Tibial nerve (tissue), 4 donors: ENCODE measurements at regions not wholly inside any gene's neighbourhood (a gene's known extent, or its start where the extent isn't known, plus 50 kb on each side); places are given as distances from the start of the nearest gene placed in this dataset.

Experiments used
- CTCF ChIP-seq, 5 experiments: fragments of 200-600 bp in 3 of 5; fragments of 450-650 bp in 2 of 5; sonication (generic) in 3 of 5; IDR thresholded peaks; one replicate each; pipeline ENCODE4 v1.5.1; 2016 to 2019; ENCODE audit warnings: antibody characterized with exemption in 5 of 5, mild to moderate bottlenecking in 3 of 5, moderate library complexity in 2 of 5
- EP300 ChIP-seq, 2 donors: sonication (generic); formaldehyde crosslinking; IDR thresholded peaks; one replicate each; pipeline ENCODE4 v1.6.1; 2017; ENCODE audit warnings: antibody characterized with exemption in 2 of 2, mild to moderate bottlenecking in 1 of 2
- POLR2A ChIP-seq, 2 donors: fragments of 450-650 bp; IDR thresholded peaks; one replicate each; pipeline ENCODE4 v1.6.1; 2017; ENCODE audit warnings: antibody characterized with exemption in 2 of 2, mild to moderate bottlenecking in 2 of 2, moderate library complexity in 2 of 2

GRCh38 chr5:108637134-108637533 lies 110.6 kb upstream of the FER start:
- TF ChIP-seq EP300 (IDR thresholded peaks at IDR 0.05) (no peak), CTCF (IDR thresholded peaks at IDR 0.05) (no peak), POLR2A (IDR thresholded peaks at IDR 0.05) (no peak)
